Bronchial epithelial cell (primary cell): ENCODE measurements at regions not wholly inside any gene's neighbourhood (a gene's known extent, or its start where the extent isn't known, plus 50 kb on each side); places are given as distances from the start of the nearest gene placed in this dataset.

Experiments used
- DNase-seq: peaks from one replicate; pipeline ENCODE4 v3.0.0-alpha.2; 2010; ENCODE audit warnings: low read depth
- FAIRE-seq: peaks from 2 replicates; lab custom pipeline; 2011; peaks lifted over from hg19 to GRCh38; lab: Jason Lieb, UNC
- H3K27me3 ChIP-seq: 2 replicates; pipeline ENCODE4 v1.5.1; 2011; ENCODE audit warnings: low read length; ENCODE audit not compliant: control insufficient read depth, insufficient read depth
- H3K36me3 ChIP-seq: 2 replicates; pipeline ENCODE4 v1.5.1; 2011; ENCODE audit warnings: low read length; ENCODE audit not compliant: control insufficient read depth, insufficient read depth
- H3K4me3 ChIP-seq: 2 replicates; pipeline ENCODE4 v1.5.1; 2011; ENCODE audit warnings: mild to moderate bottlenecking, low read depth, low read length, control low read depth
- CTCF ChIP-seq: IDR thresholded peaks from 2 replicates; pipeline ENCODE4 v1.5.1; 2011; ENCODE audit warnings: mild to moderate bottlenecking, moderate library complexity, low read length, control low read depth, inconsistent platforms; ENCODE audit not compliant: insufficient read depth, severe bottlenecking

- Histone ChIP-seq H3K4me3 (no peak overlapping the region), H3K36me3 (no peaks in the 10 kb centered on the region), H3K27me3 (no peaks in the 10 kb centered on the region)
- no peak for FAIRE-seq
- DNase-seq, result no peak
- no peak for TF ChIP-seq CTCF
Measured at GRCh38 chr6:114534813-114535212, 192.0 kb upstream of the HS3ST5 start.

GRCh38 chr6:114524081-114524480 is 181.3 kb upstream of the HS3ST5 start:
- no peak for TF ChIP-seq CTCF
- DNase-seq, result no peak
- no peak for FAIRE-seq
- H3K36me3 ChIP-seq, result no peaks in the 10 kb centered on the region
- no peak overlapping the region for H3K4me3 ChIP-seq
- H3K27me3 ChIP-seq, result no peaks in the 10 kb centered on the region

- FAIRE-seq, result no peak
Measured at GRCh38 chr6:114523508-114523907, 180.7 kb upstream of the HS3ST5 start.

GRCh38 chr6:114521926-114522325 is 179.1 kb upstream of the HS3ST5 start:
- FAIRE-seq, result no peak
- no peaks in the 10 kb centered on the region for H3K36me3 ChIP-seq
- TF ChIP-seq CTCF, result no peak
- H3K4me3 ChIP-seq, result no peak overlapping the region
- DNase-seq, result no peak
- no peaks in the 10 kb centered on the region for H3K27me3 ChIP-seq

More at GRCh38 chr6:114523508-114523907, 180.7 kb upstream of the HS3ST5 start:
- H3K36me3 ChIP-seq, result no peaks in the 10 kb centered on the region
- H3K27me3 ChIP-seq, result no peaks in the 10 kb centered on the region
- no peak overlapping the region for H3K4me3 ChIP-seq
- no peak for DNase-seq
- TF ChIP-seq CTCF, result no peak

- H3K27me3 ChIP-seq, result no peaks in the 10 kb centered on the region
- FAIRE-seq, result no peak
- no peak for TF ChIP-seq CTCF
- no peak overlapping the region for H3K4me3 ChIP-seq
- no peaks in the 10 kb centered on the region for H3K36me3 ChIP-seq
- DNase-seq, result no peak
Measured at GRCh38 chr6:114520976-114521375, 178.2 kb upstream of the HS3ST5 start.

- FAIRE-seq, result no peak
- no peak for DNase-seq
- no peaks in the 10 kb centered on the region for H3K36me3 ChIP-seq
- no peaks in the 10 kb centered on the region for H3K27me3 ChIP-seq
- H3K4me3 ChIP-seq, result no peak overlapping the region
- no peak for TF ChIP-seq CTCF
Measured at GRCh38 chr6:114514170-114514569, 171.3 kb upstream of the HS3ST5 start.
